GM12878 (cell line): ENCODE measurements at regions not wholly inside any gene's neighbourhood (a gene's known extent, or its start where the extent isn't known, plus 50 kb on each side); places are given as distances from the start of the nearest gene placed in this dataset.

Source experiments
- ATAC-seq: fragments of 200-7000 bp; cut with Tn5 transposase; 3 replicates; pipeline ENCODE4 v1.9.1; 2020; ENCODE audit warnings: mild to moderate bottlenecking, moderate library complexity
- BruUV-seq: library from RNA; stranded (reverse); fragments of 400-500 nt; replicated peaks from 2 replicates; lab custom pipeline; 2021; lab: Mats Ljungman, UMichigan
- CTCF ChIA-PET: fragments of 300-600 bp; sonication (Branson Sonifier 250); formaldehyde crosslinking; extraction: SDS; loops from one replicate; lab custom pipeline; 2021; ENCODE audit warnings: inconsistent platforms; lab: Yijun Ruan, JAX
- POLR2A ChIA-PET: fragments of 350-600 bp; formaldehyde crosslinking; extraction: SDS; loops from one replicate; lab custom pipeline; 2021; ENCODE audit warnings: inconsistent platforms; lab: Charles Lee
- RAD21 ChIA-PET: fragments of 300-600 bp; sonication (Branson Sonifier 250); formaldehyde crosslinking; loops from one replicate; lab custom pipeline; 2023; ENCODE audit warnings: antibody characterized with exemption; ENCODE audit not compliant: unreplicated experiment; lab: Charles Lee
- SMC1A ChIA-PET: fragments of 300-600 bp; sonication (Branson Sonifier 250); formaldehyde crosslinking; loops from one replicate; lab custom pipeline; 2023; ENCODE audit not compliant: unreplicated experiment, uncharacterized antibody; lab: Charles Lee
- DNase-seq: peaks from one replicate; pipeline ENCODE4 v3.0.0-alpha.2; 2011; ENCODE audit warnings: low read depth, low spot score
- FAIRE-seq: peaks from 3 replicates; lab custom pipeline; 2011; peaks lifted over from hg19 to GRCh38; lab: Jason Lieb, UNC
- H2AFZ ChIP-seq: 2 replicates; pipeline ENCODE4 v1.6.0; 2011; ENCODE audit warnings: low read depth, low read length, control low read depth; ENCODE audit not compliant: control insufficient read depth
- H3K27ac ChIP-seq: 2 replicates; pipeline ENCODE4 v1.5.1; 2011; ENCODE audit warnings: control low read depth; ENCODE audit not compliant: control insufficient read depth, insufficient read depth
- H3K27me3 ChIP-seq, 2 experiments: replicated peaks in 1 of 2; 2 replicates each; pipeline versions ENCODE4 v1.6.0 to v1.6.1; 2011; ENCODE audit warnings: low read length in 1 of 2; ENCODE audit not compliant: control insufficient read depth in 2 of 2, insufficient read depth in 2 of 2
- H3K36me3 ChIP-seq, 2 experiments: 2 replicates each; pipeline ENCODE4 v1.5.1; 2011; ENCODE audit warnings: low read length in 1 of 2; ENCODE audit not compliant: control insufficient read depth in 2 of 2, insufficient read depth in 2 of 2
- H3K4me1 ChIP-seq: 2 replicates; pipeline ENCODE4 v1.6.1; 2011; ENCODE audit warnings: mild to moderate bottlenecking, low read length, moderate library complexity, mixed read lengths; ENCODE audit not compliant: control insufficient read depth, insufficient read depth
- H3K4me2 ChIP-seq: 2 replicates; pipeline ENCODE4 v1.6.0; 2011; ENCODE audit warnings: control low read depth; ENCODE audit not compliant: control insufficient read depth, insufficient read depth
- H3K4me3 ChIP-seq: fragments of 200-600 bp; sonication (generic); 2 replicates; pipeline ENCODE4 v1.5.1; 2016
- H3K79me2 ChIP-seq: 2 replicates; pipeline ENCODE4 v1.6.0; 2011; ENCODE audit warnings: low read length; ENCODE audit not compliant: control insufficient read depth, insufficient read depth
- H3K9ac ChIP-seq: 2 replicates; pipeline ENCODE4 v1.8.0; 2011; ENCODE audit warnings: low read length, control low read depth, mixed read lengths; ENCODE audit not compliant: control insufficient read depth, insufficient read depth
- H3K9me3 ChIP-seq: replicated peaks from 3 replicates; pipeline ENCODE4 v1.5.1; 2011; ENCODE audit warnings: mild to moderate bottlenecking, low read length; ENCODE audit not compliant: control insufficient read depth, insufficient read depth
- H4K20me1 ChIP-seq: 2 replicates; pipeline ENCODE4 v1.6.0; 2011; ENCODE audit not compliant: control insufficient read depth, insufficient read depth
- EED ChIP-seq: sonication (generic); IDR thresholded peaks from 2 replicates; pipeline ENCODE4 v1.6.1; 2016; ENCODE audit warnings: antibody characterized with exemption, low read depth
- SIN3A ChIP-seq: IDR thresholded peaks from 2 replicates; pipeline ENCODE4 v1.6.1; 2012; ENCODE audit warnings: low read depth, low read length, improper control_type of control experiment
- SREBF2 ChIP-seq: IDR thresholded peaks from 2 replicates; pipeline ENCODE4 v1.6.1; 2012; ENCODE audit warnings: mild to moderate bottlenecking, low read length
- STAT3 ChIP-seq: IDR thresholded peaks from 2 replicates; pipeline ENCODE4 v1.6.1; 2011; ENCODE audit warnings: low read depth, low read length, improper control_type of control experiment
- TBL1XR1 ChIP-seq: IDR thresholded peaks from 2 replicates; pipeline ENCODE4 v1.6.1; 2012; ENCODE audit warnings: low read depth, low read length, improper control_type of control experiment
- WGBS: methylation state at CpG from one replicate; pipeline ENCODE4 v1.1.6; 2016; ENCODE audit warnings: low lambda C conversion rate; ENCODE audit not compliant: insufficient replicate concordance, insufficient coverage; ENCODE audit errors: missing lambda C conversion rate; 5-methylcytosine and 5-hydroxymethylcytosine counted together
- in situ Hi-C: fragments of 300-500 bp; cut with MboI; formaldehyde crosslinking; loops from 9 replicates; pipeline ENCODE4 v1.14.3; 2018; ENCODE audit warnings: mixed read lengths
- intact Hi-C: fragments of 100-400 bp; cut with micrococcal nuclease; formaldehyde crosslinking; loops from one replicate; pipeline ENCODE4 v1.14.2; 2022; ENCODE audit not compliant: unreplicated experiment
- TF ChIP-seq, protein P1 (sequence below): fragments of 450-650 bp; IDR thresholded peaks from 2 replicates; pipeline ENCODE4 v1.6.1; 2017; ENCODE audit warnings: mild to moderate bottlenecking, moderate library complexity

DNA sequence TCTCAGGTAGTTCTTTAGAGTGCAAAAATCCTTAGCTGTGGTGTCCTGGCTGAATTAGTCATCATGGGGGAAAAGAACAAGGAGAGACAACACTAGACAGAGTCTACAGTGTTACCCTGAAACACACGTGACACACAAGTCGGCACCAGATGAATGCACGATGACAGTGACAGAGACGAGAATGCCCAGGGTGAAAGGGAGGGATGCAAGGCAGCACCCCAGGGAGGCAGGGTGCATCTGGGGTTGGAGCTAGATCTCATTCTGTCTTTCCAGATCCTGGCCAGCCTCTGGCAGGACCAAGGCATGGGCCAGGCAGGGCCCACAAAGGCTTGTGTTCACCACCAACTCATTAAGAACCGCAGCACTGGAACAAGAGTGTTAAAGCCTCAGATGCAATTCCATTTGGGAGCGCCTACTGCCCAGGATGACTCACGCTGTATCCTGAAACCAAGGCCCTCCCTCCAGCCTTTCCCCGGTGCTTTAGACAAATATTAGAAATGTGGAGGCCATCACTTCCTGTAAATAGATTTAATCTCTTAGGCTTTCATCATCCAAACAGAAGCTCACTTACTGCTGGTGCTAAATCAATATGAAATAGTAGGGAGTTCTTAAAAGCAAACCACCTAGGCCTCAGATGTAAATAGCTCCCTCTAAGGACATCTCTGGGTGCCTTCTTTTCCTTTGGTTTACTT, 56.1 kb downstream of the IRX2 start:
- no peak for TF ChIP-seq EED
- no peak for TF ChIP-seq SIN3A
- TF ChIP-seq, protein P1, sequence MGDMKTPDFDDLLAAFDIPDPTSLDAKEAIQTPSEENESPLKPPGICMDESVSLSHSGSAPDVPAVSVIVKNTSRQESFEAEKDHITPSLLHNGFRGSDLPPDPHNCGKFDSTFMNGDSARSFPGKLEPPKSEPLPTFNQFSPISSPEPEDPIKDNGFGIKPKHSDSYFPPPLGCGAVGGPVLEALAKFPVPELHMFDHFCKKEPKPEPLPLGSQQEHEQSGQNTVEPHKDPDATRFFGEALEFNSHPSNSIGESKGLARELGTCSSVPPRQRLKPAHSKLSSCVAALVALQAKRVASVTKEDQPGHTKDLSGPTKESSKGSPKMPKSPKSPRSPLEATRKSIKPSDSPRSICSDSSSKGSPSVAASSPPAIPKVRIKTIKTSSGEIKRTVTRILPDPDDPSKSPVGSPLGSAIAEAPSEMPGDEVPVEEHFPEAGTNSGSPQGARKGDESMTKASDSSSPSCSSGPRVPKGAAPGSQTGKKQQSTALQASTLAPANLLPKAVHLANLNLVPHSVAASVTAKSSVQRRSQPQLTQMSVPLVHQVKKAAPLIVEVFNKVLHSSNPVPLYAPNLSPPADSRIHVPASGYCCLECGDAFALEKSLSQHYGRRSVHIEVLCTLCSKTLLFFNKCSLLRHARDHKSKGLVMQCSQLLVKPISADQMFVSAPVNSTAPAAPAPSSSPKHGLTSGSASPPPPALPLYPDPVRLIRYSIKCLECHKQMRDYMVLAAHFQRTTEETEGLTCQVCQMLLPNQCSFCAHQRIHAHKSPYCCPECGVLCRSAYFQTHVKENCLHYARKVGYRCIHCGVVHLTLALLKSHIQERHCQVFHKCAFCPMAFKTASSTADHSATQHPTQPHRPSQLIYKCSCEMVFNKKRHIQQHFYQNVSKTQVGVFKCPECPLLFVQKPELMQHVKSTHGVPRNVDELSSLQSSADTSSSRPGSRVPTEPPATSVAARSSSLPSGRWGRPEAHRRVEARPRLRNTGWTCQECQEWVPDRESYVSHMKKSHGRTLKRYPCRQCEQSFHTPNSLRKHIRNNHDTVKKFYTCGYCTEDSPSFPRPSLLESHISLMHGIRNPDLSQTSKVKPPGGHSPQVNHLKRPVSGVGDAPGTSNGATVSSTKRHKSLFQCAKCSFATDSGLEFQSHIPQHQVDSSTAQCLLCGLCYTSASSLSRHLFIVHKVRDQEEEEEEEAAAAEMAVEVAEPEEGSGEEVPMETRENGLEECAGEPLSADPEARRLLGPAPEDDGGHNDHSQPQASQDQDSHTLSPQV = no peak
- TF ChIP-seq STAT3 = no peak
- TF ChIP-seq SREBF2 = no peak
- TF ChIP-seq TBL1XR1 = no peak
- TF ChIP-seq, all 136 proteins: peak for 0
- Histone ChIP-seq H3K4me3 (no peak overlapping the region), H3K9ac (no peak overlapping the region), H3K27ac (no peak overlapping the region), H3K36me3 (no peaks in the 10 kb centered on the region), H3K9me3 (no peaks in the 10 kb centered on the region; the same call in 2 of the 3 replicates), H3K4me2 (no peak overlapping the region), H3K27me3 (no peaks in the 10 kb centered on the region), H4K20me1 (no peaks in the 10 kb centered on the region), H3K4me1 (no peaks in the 10 kb centered on the region), H3K79me2 (no peaks in the 10 kb centered on the region), H2AFZ (no peak overlapping the region)
- ChIA-PET POLR2A (no interaction called here), CTCF (no interaction called here), RAD21 (no interaction called here), SMC1A (no interaction called here)
- BruUV-seq = no TSS peak
- ATAC-seq (no peak), DNase-seq (no peak), FAIRE-seq (no peak)
- intact Hi-C loops = no loop called here
- WGBS = 45% methylated on average over 8 of the region's 8 CpGs
- in situ Hi-C loops = no loop called here
